Liver (tissue), 8 donors: ENCODE measurements at regions not wholly inside any gene's neighbourhood (a gene's known extent, or its start where the extent isn't known, plus 50 kb on each side); places are given as distances from the start of the nearest gene placed in this dataset.
A peak's percentile ranks its signal among the peaks of the same experiment; 100 is the strongest.

ENCODE experiments used
- DNase-seq: peaks from one replicate; pipeline ENCODE4 v3.0.0-alpha.2; 2017; ENCODE audit warnings: low spot score
- H3K27ac ChIP-seq, 2 donors: one replicate each; pipeline ENCODE4 v1.7.0; 2013; ENCODE audit warnings: inconsistent platforms in 2 of 2, low read length in 2 of 2, control low read depth in 1 of 2, low read depth in 1 of 2, mild to moderate bottlenecking in 1 of 2
- H3K27me3 ChIP-seq, 4 donors: one replicate each; pipeline versions ENCODE4 v1.6.1 to v1.7.0; 2013; ENCODE audit warnings: low read length in 3 of 4, inconsistent platforms in 1 of 4, mild to moderate bottlenecking in 1 of 4, moderate library complexity in 1 of 4; ENCODE audit not compliant: control insufficient read depth in 4 of 4, insufficient read depth in 4 of 4
- H3K36me3 ChIP-seq, 4 donors: one replicate each; pipeline versions ENCODE4 v1.6.1 to v1.7.0; 2013; ENCODE audit warnings: low read length in 3 of 4, mild to moderate bottlenecking in 3 of 4, low read depth in 1 of 4, moderate library complexity in 1 of 4; ENCODE audit not compliant: control insufficient read depth in 4 of 4, insufficient read depth in 3 of 4
- H3K4me1 ChIP-seq, 4 donors: one replicate each; pipeline versions ENCODE4 v1.6.1 to v1.7.0; 2013; ENCODE audit warnings: low read length in 3 of 4, mild to moderate bottlenecking in 3 of 4, moderate library complexity in 1 of 4; ENCODE audit not compliant: control insufficient read depth in 4 of 4, insufficient read depth in 4 of 4
- H3K4me3 ChIP-seq, 3 donors: one replicate each; pipeline versions ENCODE4 v1.6.1 to v1.7.0; 2013; ENCODE audit warnings: low read length in 3 of 3, control low read depth in 1 of 3, low read depth in 1 of 3, mild to moderate bottlenecking in 1 of 3
- H3K9ac ChIP-seq, 2 donors: one replicate each; pipeline ENCODE4 v1.7.0; 2013; ENCODE audit warnings: low read length in 2 of 2, mild to moderate bottlenecking in 2 of 2, moderate library complexity in 2 of 2, control low read depth in 1 of 2, low read depth in 1 of 2
- H3K9me3 ChIP-seq, 4 donors: one replicate each; pipeline versions ENCODE4 v1.6.1 to v1.7.0; 2013; ENCODE audit warnings: low read length in 3 of 4; ENCODE audit not compliant: control insufficient read depth in 4 of 4
- ATF3 ChIP-seq: IDR thresholded peaks from 2 replicates; pipeline ENCODE4 v1.6.1; 2016; ENCODE audit warnings: antibody characterized with exemption
- CTCF ChIP-seq: fragments of 150-350 bp; IDR thresholded peaks from 2 replicates; pipeline ENCODE4 v1.5.1; 2017; ENCODE audit warnings: improper control_type of control experiment, low read depth, low read length; ENCODE audit not compliant: missing input control
- FOXA1 ChIP-seq: IDR thresholded peaks from 2 replicates; pipeline ENCODE4 v1.6.1; 2016; ENCODE audit warnings: antibody characterized with exemption
- JUND ChIP-seq, 2 donors: IDR thresholded peaks; 2 replicates each; pipeline ENCODE4 v1.6.1; 2016; ENCODE audit warnings: antibody characterized with exemption in 2 of 2
- NR2F2 ChIP-seq: IDR thresholded peaks from 2 replicates; pipeline ENCODE4 v1.6.1; 2016; ENCODE audit warnings: antibody characterized with exemption
- RAD21 ChIP-seq, 2 donors: IDR thresholded peaks; 2 replicates each; pipeline ENCODE4 v1.6.1; 2016; ENCODE audit warnings: antibody characterized with exemption in 2 of 2, mild to moderate bottlenecking in 2 of 2
- REST ChIP-seq: IDR thresholded peaks from 2 replicates; pipeline ENCODE4 v1.6.1; 2016; ENCODE audit warnings: antibody characterized with exemption, mild to moderate bottlenecking
- RXRA ChIP-seq, 2 donors: IDR thresholded peaks; 2 replicates each; pipeline ENCODE4 v1.6.1; 2017 to 2018; ENCODE audit warnings: antibody characterized with exemption in 2 of 2, mild to moderate bottlenecking in 1 of 2
- SP1 ChIP-seq: IDR thresholded peaks from 2 replicates; pipeline ENCODE4 v1.6.1; 2018; ENCODE audit warnings: antibody characterized with exemption, mild to moderate bottlenecking
- TAF1 ChIP-seq: conservative IDR thresholded peaks from 2 replicates; pipeline ENCODE4 v1.6.1; 2016; ENCODE audit warnings: antibody characterized with exemption, mild to moderate bottlenecking
- YY1 ChIP-seq: IDR thresholded peaks from 2 replicates; pipeline ENCODE4 v1.6.1; 2016; ENCODE audit warnings: antibody characterized with exemption, mild to moderate bottlenecking
- ZBTB33 ChIP-seq: IDR thresholded peaks from 2 replicates; pipeline ENCODE4 v1.6.1; 2016; ENCODE audit warnings: antibody characterized with exemption
- WGBS: extraction: QIAGEN DNeasy Blood & Tissue Kit; methylation state at CpG from one replicate; pipeline ENCODE4 v1.1.7; 2013; 5-methylcytosine and 5-hydroxymethylcytosine counted together
- donor health status: healthy.
- donor health status: healthy.
- donor health status: healthy.
- donor health status: healthy.
- donor health status: healthy.

GRCh38 chr5:50964746-50965653, 298.6 kb downstream of the PARP8 start:
- no peak for TF ChIP-seq CTCF
- no peak for TF ChIP-seq YY1
- H3K4me3 ChIP-seq = no peak overlapping the region
- DNase-seq = no peak
- no peak overlapping the region for H3K9ac ChIP-seq
- H3K27me3 ChIP-seq = peaks cover 0 to 27% (median 13%) of the 10 kb centered on the region in 4 donors
- H3K4me1 ChIP-seq = peaks cover 11 to 50% (median 41%) of the 10 kb centered on the region in 4 donors
- WGBS = 33% methylated on average over 15 of the region's 15 CpGs
- H3K36me3 ChIP-seq = no peaks in the 10 kb centered on the region
- H3K27ac ChIP-seq = no peak overlapping the region
- no peaks in the 10 kb centered on the region for H3K9me3 ChIP-seq

GRCh38 chr5:50965654-50966375, 299.4 kb downstream of the PARP8 start:
- Histone ChIP-seq H3K27me3 (peaks cover 0 to 32% (median 16%) of the 10 kb centered on the region in 4 donors), H3K4me3 (no peak overlapping the region), H3K4me1 (peaks cover 11 to 50% (median 41%) of the 10 kb centered on the region in 4 donors), H3K27ac (no peak overlapping the region), H3K9ac (no peak overlapping the region), H3K36me3 (no peaks in the 10 kb centered on the region), H3K9me3 (no peaks in the 10 kb centered on the region)
- DNase-seq = no peak
- 20% methylated on average over 29 of the region's 29 CpGs for WGBS
- no peak for TF ChIP-seq ATF3
- TF ChIP-seq RXRA (IDR thresholded peaks at IDR 0.05) = no peak
- TF ChIP-seq RAD21 (IDR thresholded peaks at IDR 0.05) = no peak

GRCh38 chr5:50967009-50967562, 300.6 kb downstream of the PARP8 start:
- Histone ChIP-seq H3K4me3 (peak overlapping the region in 1 of 3 donors; percentile 50), H3K27me3 (peaks cover 0 to 39% (median 16%) of the 10 kb centered on the region in 4 donors), H3K36me3 (no peaks in the 10 kb centered on the region), H3K9me3 (no peaks in the 10 kb centered on the region), H3K4me1 (peaks cover 11 to 50% (median 41%) of the 10 kb centered on the region in 4 donors), H3K9ac (no peak overlapping the region), H3K27ac (no peak overlapping the region)
- no peak for DNase-seq
- WGBS = 7% methylated on average over 12 of the region's 12 CpGs
- TF ChIP-seq RXRA (IDR thresholded peaks at IDR 0.05) = no peak
- no peak for TF ChIP-seq TAF1
- TF ChIP-seq SP1 = no peak
- no peak for TF ChIP-seq YY1
- no peak for TF ChIP-seq FOXA1
- no peak for TF ChIP-seq REST
- TF ChIP-seq JUND (IDR thresholded peaks at IDR 0.05) = no peak
- no peak for TF ChIP-seq ZBTB33
- TF ChIP-seq NR2F2 = no peak
